OCI-LY7 (cell line): ENCODE measurements at regions not wholly inside any gene's neighbourhood (a gene's known extent, or its start where the extent isn't known, plus 50 kb on each side); places are given as distances from the start of the nearest gene placed in this dataset.

Experiments
- BruUV-seq: library from RNA; stranded (reverse); fragments of 400-500 nt; replicated peaks from 2 replicates; lab custom pipeline; 2021; lab: Mats Ljungman, UMichigan
- CTCF ChIA-PET: fragments of 300-600 bp; sonication (Branson Sonifier 250); formaldehyde crosslinking; loops from one replicate; lab custom pipeline; 2022; ENCODE audit warnings: antibody characterized with exemption; ENCODE audit not compliant: unreplicated experiment; lab: Charles Lee
- POLR2A ChIA-PET: fragments of 300-600 bp; sonication (Branson Sonifier 250); formaldehyde crosslinking; loops from one replicate; lab custom pipeline; 2022; ENCODE audit warnings: antibody characterized with exemption; lab: Charles Lee
- DNase-seq: peaks from one replicate; pipeline ENCODE4 v3.0.0-alpha.2; 2015; ENCODE audit warnings: low spot score
- H2AFZ ChIP-seq: fragments of 200-600 bp; sonication (generic), shearing (Covaris generic); 2 replicates; pipeline ENCODE4 v1.6.1; 2014; ENCODE audit warnings: mild to moderate bottlenecking, antibody characterized with exemption, low read length, moderate library complexity
- H3K27ac ChIP-seq: fragments of 200-600 bp; sonication (generic); 2 replicates; pipeline ENCODE4 v1.5.1; 2014; ENCODE audit warnings: mixed run types, low read depth, mild to moderate bottlenecking, moderate library complexity, low read length, inconsistent platforms; ENCODE audit not compliant: poor library complexity, severe bottlenecking
- H3K36me3 ChIP-seq: fragments of 200-600 bp; sonication (generic); 2 replicates; pipeline ENCODE4 v1.6.1; 2014; ENCODE audit warnings: mild to moderate bottlenecking, antibody characterized with exemption, low read length, moderate library complexity, mixed read lengths; ENCODE audit not compliant: insufficient read depth
- H3K4me1 ChIP-seq: fragments of 200-600 bp; sonication (generic); 2 replicates; pipeline ENCODE4 v1.5.1; 2014; ENCODE audit warnings: mild to moderate bottlenecking, low read length; ENCODE audit not compliant: insufficient read depth, poor library complexity, severe bottlenecking
- H3K4me2 ChIP-seq: fragments of 200-600 bp; sonication (generic); 2 replicates; pipeline ENCODE4 v1.6.1; 2014; ENCODE audit warnings: mild to moderate bottlenecking, low read length
- H3K4me3 ChIP-seq: fragments of 200-600 bp; sonication (generic); 2 replicates; pipeline ENCODE4 v1.5.1; 2014; ENCODE audit warnings: mild to moderate bottlenecking, low read depth, low read length; ENCODE audit not compliant: poor library complexity, severe bottlenecking
- H3K79me2 ChIP-seq: fragments of 200-600 bp; sonication (generic); 2 replicates; pipeline ENCODE4 v1.6.1; 2016; ENCODE audit warnings: low read depth, mild to moderate bottlenecking, low read length, moderate library complexity, mixed read lengths; ENCODE audit not compliant: insufficient read depth
- H3K9me2 ChIP-seq: fragments of 200-600 bp; sonication (generic); 2 replicates; pipeline ENCODE4 v1.6.1; 2016; ENCODE audit warnings: mild to moderate bottlenecking, low read length, mixed read lengths; ENCODE audit not compliant: insufficient read depth
- H3K9me3 ChIP-seq: fragments of 200-600 bp; sonication (generic); 2 replicates; pipeline ENCODE4 v1.6.1; 2014; ENCODE audit warnings: mild to moderate bottlenecking, mixed run types, low read length, mixed read lengths
- H4K20me1 ChIP-seq: fragments of 200-600 bp; sonication (generic); 2 replicates; pipeline ENCODE4 v1.6.1; 2014; ENCODE audit warnings: mild to moderate bottlenecking, antibody characterized with exemption, low read length, moderate library complexity, mixed read lengths; ENCODE audit not compliant: insufficient read depth
- CTCF ChIP-seq: fragments of 200-600 bp; sonication (generic); conservative IDR thresholded peaks from 2 replicates; pipeline ENCODE4 v1.5.1; 2014; ENCODE audit warnings: mild to moderate bottlenecking, antibody characterized with exemption, low read length, moderate library complexity, mixed read lengths
- EZH2phosphoT487 ChIP-seq: fragments of 200-600 bp; sonication (generic); IDR thresholded peaks from 2 replicates; pipeline ENCODE4 v1.6.1; 2018; ENCODE audit warnings: low read depth, borderline replicate concordance, mild to moderate bottlenecking, mixed run types, antibody characterized with exemption, low read length, moderate library complexity, mixed read lengths
- intact Hi-C: fragments of 100-400 bp; cut with micrococcal nuclease; formaldehyde crosslinking; loops from one replicate; pipeline ENCODE4 v1.10.0; 2022; ENCODE audit not compliant: unreplicated experiment

GRCh38 chr2:175432021-175432420 is 250.5 kb upstream of the ATP5MC3 start:
- H3K36me3 ChIP-seq: no peaks in the 10 kb centered on the region
- H3K9me2 ChIP-seq: no peaks in the 10 kb centered on the region
- DNase-seq: no peak
- H3K4me1 ChIP-seq: no peaks in the 10 kb centered on the region
- H4K20me1 ChIP-seq: no peaks in the 10 kb centered on the region
- H3K4me3 ChIP-seq: no peak overlapping the region
- H3K27ac ChIP-seq: no peak overlapping the region
- H3K4me2 ChIP-seq: no peak overlapping the region
- H3K79me2 ChIP-seq: no peaks in the 10 kb centered on the region
- no peaks in the 10 kb centered on the region for H3K9me3 ChIP-seq
- H2AFZ ChIP-seq: no peak overlapping the region
- no TSS peak for BruUV-seq
- ChIA-PET POLR2A (no interaction called here), CTCF (no interaction called here)
- TF ChIP-seq CTCF (no peak), EZH2phosphoT487 (no peak)
- intact Hi-C loops: no loop called here

GRCh38 chr2:175431101-175431946 is 249.8 kb upstream of the ATP5MC3 start:
- Histone ChIP-seq H3K27ac (no peak overlapping the region), H3K36me3 (no peaks in the 10 kb centered on the region), H2AFZ (no peak overlapping the region), H3K79me2 (no peaks in the 10 kb centered on the region), H4K20me1 (no peaks in the 10 kb centered on the region), H3K4me1 (no peaks in the 10 kb centered on the region), H3K9me2 (no peaks in the 10 kb centered on the region), H3K9me3 (no peaks in the 10 kb centered on the region), H3K4me2 (no peak overlapping the region), H3K4me3 (no peak overlapping the region)
- TF ChIP-seq EZH2phosphoT487: no peak
- no peak for TF ChIP-seq CTCF
- no TSS peak for BruUV-seq
- intact Hi-C loops: no loop called here
- no peak for DNase-seq
- POLR2A ChIA-PET: no interaction called here
- CTCF ChIA-PET: no interaction called here

DNA sequence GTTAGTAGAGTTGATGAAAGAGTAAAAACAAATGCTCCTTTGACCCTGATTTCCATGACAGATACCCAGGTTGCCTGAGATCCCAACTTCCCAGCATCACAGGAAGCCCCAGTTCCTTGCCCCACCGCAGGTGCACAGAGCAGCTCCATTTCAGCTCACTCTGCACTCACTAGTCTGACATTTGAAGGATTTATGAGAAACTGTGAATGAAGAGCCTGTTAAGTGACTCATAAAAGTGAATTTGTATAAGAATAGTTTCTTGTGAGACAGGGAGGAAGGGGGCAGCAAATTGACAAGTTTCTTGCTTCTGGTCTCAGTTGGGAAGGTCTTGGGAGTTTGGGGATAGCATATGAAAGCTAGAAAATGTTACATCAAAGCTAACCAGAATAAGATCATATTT is 248.7 kb upstream of the ATP5MC3 start:
- Histone ChIP-seq H3K9me2 (no peaks in the 10 kb centered on the region), H3K4me3 (no peak overlapping the region), H3K36me3 (no peaks in the 10 kb centered on the region), H3K79me2 (no peaks in the 10 kb centered on the region), H4K20me1 (no peaks in the 10 kb centered on the region), H3K9me3 (no peaks in the 10 kb centered on the region), H3K27ac (no peak overlapping the region), H2AFZ (no peak overlapping the region), H3K4me1 (no peaks in the 10 kb centered on the region), H3K4me2 (no peak overlapping the region)
- CTCF ChIA-PET: no interaction called here
- intact Hi-C loops: no loop called here
- POLR2A ChIA-PET: no interaction called here
- BruUV-seq: no TSS peak
- TF ChIP-seq EZH2phosphoT487 (no peak), CTCF (no peak)
- no peak for DNase-seq
